HK-2 (cell line): ENCODE measurements at regions not wholly inside any gene's neighbourhood (a gene's known extent, or its start where the extent isn't known, plus 50 kb on each side); places are given as distances from the start of the nearest gene placed in this dataset.

Source experiments
- DNase-seq: peaks from one replicate; pipeline ENCODE4 v3.0.0-alpha.2; 2018; ENCODE audit not compliant: unreplicated experiment

DNA sequence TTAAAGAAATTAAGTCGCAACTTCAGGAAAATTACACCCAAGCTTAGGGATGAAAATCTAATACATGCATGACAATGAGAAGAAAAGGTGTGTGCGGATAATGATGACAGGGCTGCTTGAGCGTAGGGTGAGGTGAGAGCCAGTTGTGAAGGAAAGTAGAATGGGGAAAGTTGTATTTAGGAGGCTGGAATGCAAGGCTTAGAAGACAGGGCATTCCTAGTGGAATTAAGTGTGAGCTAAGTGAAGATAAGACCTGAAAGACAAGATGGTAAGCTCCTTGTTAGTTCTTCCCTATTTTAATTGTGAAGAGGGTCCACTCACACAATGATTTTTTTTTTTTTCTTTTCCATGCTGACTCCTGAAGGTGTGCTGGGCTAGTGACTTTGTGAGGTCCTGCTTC, 519.5 kb upstream of the SALL1 start:
- no peak for DNase-seq

DNA sequence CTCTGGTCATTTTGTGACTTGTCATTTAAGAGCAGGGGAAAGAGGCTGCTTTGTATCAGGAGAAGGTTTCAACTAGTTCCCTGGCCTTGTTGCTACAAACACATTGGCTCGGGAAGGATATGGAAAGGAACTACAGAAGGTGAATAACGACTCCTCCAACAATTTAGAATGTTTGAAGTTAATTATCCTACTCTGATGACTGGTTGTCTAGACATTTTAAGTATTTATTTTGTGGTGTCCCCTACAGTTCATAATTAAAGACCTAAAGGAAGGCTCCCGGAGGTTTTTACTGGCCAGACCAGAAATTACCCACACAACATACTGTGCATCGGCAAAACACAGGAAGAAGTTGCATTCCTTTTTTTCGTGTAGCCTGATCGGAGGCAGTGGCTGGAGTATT, 515.8 kb upstream of the SALL1 start:
- DNase-seq, result no peak

DNA sequence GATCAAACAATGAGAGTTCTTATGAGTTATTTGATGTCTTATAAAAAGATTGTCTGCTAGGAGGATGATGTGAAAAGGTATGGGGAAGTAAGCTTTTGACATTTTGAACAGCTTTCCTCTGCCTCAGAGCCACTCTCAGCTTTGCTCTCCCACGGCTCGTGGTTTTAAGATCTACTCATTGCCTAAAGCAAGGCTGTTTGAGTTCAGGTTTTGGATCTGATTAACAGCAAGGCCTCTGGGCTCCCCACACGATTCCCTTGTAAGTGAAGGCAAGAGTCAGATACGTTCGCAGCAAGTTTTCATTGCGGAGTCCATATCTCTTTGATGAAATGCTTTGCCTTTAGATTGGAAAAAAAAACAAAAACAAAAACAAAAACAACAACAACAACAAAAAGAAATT, 515.0 kb upstream of the SALL1 start:
- no peak for DNase-seq

DNA sequence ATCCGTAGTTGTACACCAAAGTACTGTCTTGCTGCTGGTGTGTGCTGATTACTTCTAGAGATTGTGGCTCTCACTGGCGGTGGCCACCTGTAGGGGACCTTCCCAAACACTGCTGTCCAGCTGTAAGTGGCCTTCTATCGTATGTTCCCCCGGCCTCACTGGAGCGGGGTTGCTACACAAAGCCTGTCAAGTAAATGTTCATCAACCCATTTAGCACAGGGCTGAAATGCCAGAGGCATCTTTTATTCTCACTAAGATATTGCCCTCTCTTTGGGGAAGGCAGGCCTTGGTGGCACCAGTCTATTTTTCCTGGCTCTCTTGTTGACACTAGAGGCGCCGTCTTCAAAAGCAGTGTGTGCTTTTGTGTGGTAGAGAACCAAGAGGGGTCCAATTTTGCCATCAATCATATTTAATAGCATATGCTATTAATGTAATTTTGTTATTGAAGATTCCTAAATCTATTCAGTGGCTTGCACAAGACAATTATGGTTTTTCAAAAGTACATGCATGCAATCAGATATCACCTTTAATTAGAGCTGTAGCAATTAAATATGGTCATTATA, 514.4 kb upstream of the SALL1 start:
- DNase-seq, result no peak

DNA sequence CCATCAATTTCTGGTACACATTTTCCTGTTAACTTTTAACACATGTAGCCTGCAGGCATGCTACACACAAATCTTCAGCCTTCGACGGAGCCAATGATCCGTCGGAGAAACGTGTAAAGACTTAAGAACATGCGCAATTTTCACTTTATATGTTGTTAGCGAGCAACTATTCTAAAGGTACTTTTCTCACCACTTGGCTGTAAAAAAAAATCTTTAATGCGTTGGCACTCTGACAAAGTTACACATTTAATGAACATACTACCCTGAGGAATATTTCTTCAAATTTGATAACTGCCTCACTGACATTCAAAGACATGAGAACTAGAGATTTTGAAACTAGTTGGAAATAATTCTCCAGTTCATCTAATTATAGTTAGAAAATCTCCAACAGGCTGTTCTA, 507.5 kb upstream of the SALL1 start:
- no peak for DNase-seq

DNA sequence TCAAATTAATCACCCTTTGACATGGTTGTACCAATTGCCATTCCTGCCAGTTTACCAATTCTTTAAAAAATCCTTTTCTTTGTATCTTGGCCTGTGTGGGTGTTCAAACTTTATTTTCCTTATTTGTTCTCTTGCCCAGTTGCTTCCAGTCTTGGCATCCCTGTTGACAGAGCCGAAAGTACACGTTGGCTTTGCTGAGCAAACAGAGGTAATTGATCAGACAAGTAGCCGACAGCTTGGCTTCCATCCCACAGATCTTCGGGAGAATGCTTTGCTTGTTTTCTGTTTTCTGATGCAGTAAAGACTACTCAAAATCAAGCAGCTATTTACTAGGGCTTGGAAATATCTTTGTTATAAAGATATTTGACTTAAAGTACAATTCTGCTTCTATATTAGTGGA, 506.8 kb upstream of the SALL1 start:
- no peak for DNase-seq

DNA sequence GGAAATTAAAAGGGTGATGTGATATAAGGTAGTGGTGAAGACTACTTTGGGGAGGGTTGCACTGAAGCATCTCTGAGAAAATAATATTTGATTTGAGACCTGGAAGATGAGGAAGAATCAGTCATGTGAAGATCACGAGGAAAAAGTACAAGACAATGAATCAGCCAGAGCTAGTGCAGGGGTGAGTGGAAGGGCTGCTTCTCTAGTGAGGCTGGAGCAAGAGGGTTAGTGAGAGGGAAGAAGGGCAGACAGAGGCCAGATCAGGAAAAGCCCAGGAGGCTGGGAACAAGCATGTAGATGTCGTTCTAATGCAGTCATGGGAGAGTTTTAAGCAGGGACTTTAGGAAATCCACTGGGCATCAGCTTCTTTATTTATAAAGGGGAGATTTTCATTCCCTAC, 504.2 kb upstream of the SALL1 start:
- no peak for DNase-seq

DNA sequence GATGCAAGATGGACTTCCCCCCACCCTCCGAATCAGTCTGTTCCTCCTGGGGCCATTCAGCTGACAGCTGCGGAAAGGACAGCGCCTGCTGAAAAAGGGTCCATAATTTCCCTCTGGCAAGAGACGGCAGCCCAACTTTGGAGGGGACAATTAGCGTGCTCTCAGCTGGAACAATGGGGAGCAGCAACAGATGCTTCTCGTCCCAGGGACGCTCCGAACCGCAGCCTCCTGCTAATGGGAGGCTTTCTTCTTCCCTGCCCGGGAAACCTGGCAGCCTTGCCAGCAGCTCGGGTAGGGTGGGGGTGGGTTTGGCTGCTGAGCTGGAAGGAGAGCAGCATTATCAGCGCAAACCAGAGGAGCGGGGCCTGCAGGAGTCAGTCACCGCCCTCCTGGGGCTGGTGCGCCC, 500.0 kb upstream of the SALL1 start:
- no peak for DNase-seq

DNA sequence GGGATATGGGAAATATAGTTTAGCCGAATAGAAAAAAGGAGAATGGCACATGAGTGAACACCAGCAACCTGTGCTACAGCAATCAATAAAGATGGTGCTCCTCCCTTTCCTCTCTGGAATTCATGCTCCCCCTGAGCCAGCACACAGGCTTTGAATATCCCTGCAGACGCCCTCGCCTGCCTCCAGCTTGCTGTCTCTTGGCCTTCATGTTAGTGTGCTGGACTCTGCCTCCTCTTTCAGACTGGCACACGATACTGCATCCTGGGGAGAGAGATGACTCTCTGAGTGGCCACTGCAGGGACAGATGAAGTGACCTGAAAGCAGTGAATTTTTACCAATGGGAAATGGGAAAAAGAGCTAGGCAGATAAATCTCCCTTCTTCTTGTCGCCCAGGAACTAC, 498.6 kb upstream of the SALL1 start:
- DNase-seq, result no peak

DNA sequence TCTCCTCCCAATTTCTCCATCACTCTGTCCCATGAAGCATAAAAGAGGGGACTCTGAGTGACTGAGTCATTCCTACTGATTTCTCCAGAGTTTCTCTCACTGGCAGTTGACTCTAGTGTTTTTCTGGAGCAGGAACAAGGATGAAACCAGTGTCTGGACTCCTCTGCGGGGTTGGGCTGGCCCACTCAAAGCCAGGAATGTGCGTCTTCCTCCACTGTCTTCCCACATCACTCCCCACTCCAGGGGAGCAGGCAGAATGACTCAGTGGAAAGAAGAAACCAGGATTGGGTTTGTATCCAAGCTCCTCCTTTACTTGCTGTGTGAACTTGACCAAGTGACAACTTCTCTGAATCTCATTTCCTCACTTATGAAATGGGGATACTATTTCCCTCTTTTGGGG, 497.5 kb upstream of the SALL1 start:
- DNase-seq, result no peak

DNA sequence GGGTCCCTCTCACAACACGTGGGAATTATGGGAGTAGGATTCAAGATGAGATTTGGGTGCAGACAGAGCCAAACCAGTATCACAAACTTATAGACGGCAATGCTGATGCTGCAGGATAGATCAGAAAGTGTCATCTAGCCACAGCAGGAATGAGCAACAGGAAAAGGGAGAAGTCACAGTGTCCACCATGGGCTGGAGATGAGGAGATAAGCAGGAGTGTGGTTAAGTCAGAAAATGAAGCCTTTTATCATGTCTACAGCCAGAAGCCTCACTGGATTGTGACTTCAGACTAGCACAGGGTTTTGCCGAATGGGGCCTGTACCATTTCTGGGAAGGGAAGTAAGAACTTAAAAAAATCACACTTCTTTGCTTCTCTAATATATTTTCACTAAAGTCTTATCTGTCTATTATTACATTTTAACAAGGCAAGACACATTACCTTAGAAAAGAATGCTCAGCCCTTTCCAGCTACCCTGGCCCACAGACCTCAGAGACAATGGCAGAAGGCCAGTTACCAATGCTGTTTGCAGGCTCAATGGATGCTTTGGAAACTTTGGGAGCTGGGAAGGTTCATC, 490.2 kb upstream of the SALL1 start:
- no peak for DNase-seq

DNA sequence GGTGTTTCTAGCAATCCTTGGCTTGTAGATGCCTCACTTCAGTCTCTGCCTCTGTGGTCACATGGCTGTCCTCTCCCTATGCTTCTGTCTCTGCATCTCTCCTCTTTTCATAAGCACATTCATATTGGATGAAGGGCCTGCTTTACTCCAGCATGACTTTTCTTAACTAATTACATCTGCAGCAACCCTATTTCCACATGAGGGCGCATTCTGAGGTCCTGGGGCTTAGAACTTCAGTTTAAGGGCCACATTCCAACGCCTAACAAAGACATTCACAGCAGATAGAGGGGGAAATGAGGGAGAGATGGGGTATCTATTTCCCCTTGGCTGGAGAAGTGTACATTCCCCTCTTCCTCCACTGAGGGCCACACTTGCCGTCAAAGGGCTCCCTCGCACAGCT, 489.1 kb upstream of the SALL1 start:
- no peak for DNase-seq

DNA sequence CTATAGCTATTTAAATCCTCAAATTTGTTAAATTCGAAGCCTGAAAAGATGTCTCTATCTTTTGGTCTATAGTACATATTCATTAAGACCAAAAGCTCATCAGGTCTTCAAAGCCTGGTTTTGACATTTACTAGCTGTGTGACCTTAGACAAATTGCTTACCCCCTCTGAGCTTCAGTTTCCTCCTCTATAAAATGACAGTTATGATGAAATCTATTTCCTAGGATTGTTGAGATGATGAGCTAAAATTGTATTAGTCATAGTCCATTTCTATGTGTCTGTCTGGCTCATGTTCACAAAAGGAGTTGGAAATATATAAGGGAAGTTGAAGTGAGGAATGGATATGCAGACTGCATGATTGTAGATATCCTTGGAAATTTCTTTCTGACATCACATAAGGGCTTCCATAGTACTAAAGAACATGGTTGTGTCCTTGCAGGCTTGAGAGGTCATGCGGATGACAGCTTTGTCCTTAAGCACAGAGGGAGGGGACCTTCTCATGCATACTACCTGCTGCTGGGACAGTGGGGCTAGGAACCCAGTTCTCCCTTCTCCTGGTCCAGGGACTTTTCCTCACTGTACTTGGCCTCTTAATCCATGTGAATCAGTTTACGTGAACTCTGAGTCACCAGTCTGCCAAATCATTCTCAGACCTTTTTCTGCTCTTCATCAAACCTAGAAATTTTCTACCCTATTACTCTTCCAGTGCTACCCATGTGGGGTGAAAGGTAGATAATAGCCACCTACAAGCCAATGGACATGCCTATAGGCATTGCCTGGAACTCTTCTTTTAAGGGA, 487.5 kb upstream of the SALL1 start:
- DNase-seq, result no peak

DNA sequence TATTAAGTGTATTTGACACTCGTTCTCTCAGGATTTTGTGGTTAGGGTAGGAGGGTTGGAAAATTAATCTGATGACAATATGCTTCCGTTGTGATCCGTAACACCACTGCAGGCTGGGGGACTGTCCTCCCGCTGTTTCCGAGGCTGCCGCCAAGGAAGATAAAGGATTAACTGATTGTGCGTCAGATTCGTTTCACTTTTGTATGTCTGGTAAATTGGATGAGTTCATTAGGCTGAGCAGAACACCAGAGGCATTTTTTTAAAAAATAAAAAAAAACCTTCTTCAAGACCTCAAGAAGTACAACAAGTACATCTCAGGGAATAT, 486.7 kb upstream of the SALL1 start:
- DNase-seq, result no peak

DNA sequence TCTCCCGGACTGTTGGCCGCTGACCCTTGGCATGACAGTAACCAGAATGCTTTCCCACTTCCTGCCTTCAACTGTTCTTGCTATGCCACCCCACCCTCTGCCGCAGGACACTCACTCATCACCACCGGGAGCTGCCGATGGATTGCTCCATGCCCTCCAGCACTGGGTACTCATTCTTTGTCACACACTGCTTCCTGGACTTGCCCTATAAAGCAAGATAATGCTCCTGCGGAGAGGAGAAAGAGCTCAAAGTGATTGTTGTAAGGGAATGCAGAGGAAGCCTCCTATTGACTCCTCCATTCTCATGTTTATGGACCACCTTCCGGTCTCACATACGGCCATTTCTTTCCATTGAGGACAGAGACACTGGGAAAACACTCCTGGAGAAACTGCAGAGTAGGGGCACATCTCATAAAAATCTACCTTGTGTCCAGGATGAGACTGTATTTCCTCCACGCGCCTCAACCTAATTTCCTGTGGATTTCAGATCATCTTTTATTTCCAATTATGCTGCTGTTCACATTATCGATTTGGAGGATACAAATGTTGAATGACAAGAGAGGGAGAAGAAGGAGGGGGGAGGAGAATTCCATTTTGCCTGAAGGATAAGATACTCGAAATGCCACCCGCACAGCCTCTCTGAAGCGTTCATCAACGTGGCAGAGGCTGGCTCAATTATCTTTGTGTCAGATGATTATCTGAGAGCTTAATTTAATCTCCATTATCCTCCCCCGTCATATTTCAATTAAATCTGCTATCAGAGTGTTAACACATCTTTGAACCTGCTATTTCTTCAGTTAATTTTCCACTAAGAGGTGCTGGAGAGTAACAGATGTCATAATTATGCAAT, 486.1 kb upstream of the SALL1 start:
- DNase-seq, result peak; percentile 7

DNA sequence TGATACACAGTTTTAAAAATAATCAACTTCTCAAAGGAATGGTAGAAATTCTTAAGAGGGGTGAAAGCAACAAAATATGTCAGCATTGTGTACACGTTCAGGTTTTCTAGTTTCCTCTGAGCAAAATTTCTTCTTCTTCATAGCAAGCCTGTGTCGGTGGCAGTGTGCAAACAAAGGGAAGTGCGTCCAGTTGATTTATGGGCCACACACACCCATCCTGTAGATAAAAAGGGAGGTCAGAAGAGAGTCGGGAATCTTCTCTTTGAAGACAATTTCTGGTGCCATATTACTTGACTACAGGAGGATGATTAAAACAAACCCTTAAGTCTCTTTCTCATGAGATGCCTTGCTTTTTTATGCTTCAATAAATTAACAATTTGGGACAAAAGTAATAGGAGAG, 484.1 kb upstream of the SALL1 start:
- DNase-seq, result no peak

DNA sequence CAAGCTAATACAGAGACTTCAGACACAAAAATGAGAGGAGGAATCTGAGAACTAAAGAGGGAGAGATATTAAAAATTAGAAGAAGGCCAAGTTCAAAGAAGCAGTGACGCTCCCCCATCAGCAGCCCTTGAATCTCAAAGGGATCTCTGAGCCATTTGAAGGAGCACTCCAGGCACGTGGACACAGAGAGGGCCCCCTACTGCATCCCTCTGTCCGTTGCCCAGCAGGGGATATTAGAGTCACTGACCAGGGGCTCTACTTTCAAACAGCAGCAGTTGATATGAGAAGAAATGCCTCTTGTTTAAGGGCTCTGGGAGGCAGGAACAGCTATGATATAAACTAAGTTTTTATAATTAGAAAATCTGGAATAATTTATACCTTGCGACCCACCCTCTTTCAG, 479.0 kb upstream of the SALL1 start:
- no peak for DNase-seq

DNA sequence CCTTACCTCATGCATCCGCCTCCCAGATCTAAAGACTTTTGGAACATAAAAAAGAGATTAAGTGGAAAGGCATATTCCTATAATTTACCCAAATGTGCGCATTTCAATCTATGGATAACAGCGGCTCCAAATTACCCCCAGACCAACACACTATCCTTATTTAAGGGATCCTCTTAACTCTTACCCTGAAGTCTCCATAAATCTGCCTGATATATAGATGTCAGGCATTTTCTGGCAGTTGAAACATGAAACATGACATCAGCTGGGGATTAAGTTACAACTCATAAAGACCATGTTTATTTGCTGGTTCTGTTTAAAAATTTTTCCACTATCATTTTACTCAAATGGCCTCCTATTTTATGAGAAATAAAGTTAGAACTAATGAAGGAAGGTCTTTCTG, 478.5 kb upstream of the SALL1 start:
- DNase-seq, result no peak

DNA sequence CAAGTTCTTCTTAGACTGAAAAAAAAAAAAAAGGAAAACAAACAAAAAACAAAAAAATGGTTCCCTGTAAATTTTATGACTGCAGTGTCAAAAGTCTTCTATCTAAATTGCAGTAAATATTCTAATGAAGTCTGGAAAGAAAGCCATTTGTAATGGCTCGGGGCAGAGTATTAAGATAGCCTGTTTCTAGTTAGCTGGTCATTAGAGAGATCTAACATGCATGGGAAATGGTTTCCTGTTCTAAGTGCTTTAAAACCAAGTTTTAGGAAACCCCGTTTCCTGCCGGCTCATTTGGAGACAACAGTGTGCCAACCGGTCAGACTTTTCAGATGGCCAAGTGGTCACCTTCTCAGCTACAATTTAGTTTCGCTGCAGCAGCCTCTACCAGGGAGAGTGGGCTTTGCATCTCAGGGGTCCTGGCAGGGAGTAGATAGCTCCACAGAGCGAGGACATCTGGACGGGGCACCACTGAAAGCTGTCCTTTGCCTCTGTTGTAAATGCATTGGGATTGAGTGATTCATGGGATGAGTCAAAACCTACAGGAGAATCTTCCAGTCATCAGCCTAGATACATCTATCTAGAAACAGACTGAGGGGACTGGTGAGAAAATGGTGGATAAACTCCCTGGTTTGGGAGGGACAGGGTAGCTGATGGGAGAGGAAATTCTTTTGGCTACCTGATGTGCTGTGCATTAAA, 473.2 kb upstream of the SALL1 start:
- DNase-seq, result no peak

DNA sequence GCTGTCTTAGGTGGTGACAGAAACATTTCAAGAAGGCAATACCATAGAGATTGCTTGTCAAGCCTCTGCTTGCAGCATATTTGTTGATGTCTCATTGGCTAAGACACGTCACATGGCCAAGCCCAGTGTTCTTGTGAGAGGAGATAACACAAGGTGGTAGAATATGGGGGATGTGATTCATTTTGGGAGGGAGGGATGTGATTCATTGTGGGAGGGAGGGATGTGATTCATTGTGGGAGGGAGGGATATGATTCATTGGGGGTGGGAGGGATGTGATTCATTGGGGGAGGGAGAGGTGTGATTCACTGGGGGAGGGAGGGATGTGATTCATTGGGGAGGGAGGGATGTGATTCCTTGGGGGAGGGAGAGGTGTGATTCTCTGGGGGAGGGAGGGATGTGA, 470.5 kb upstream of the SALL1 start:
- DNase-seq, result no peak

DNA sequence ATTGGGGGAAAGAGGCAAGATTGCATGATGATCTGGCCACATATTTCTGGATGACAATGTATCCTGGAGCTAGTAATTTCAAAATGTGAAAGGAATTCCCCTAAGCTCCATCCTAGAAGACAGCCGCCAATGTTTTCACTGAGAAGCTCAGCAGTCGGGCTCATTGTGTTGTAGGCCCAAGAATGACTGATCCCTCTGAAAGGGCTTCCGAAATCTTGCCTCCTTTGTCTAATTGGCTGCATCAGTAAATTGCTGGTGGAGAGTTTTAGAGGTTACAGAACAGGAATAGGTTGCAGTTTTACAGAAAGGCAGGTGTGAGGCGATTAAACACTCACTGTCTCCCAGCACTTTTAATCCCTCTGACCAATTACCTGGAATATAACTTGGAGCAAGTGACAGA, 464.1 kb upstream of the SALL1 start:
- DNase-seq, result no peak

DNA sequence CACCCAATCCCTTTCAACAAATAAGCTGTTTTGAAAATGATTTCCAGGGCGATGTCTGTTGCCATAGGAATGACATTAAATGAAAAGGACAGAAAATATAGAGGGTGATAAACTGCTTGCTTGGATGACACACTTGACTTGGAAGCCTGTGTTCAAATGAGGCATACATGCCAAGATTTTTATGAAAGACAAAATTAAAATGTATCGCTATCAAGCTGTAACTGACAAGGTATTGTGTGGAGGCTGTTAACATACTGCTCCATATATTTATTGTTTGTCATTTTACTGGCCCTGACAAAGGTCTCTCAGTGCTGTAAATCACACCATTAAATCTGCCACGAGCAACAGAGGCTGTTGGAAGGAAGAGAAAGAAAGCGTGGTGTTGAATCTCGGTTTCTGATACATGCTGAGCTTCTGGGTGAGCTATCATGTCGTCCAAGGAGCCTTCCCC, 456.2 kb upstream of the SALL1 start:
- no peak for DNase-seq
